HEK293T (cell line): ENCODE measurements at regions not wholly inside any gene's neighbourhood (a gene's known extent, or its start where the extent isn't known, plus 50 kb on each side); places are given as distances from the start of the nearest gene placed in this dataset.

Source experiments
- ARNT ChIP-seq: fragments of 450-650 bp; IDR thresholded peaks from 2 replicates; pipeline ENCODE4 v1.6.1; 2017; ENCODE audit warnings: mild to moderate bottlenecking
- BHLHE40 ChIP-seq: fragments of 450-650 bp; IDR thresholded peaks from 2 replicates; pipeline ENCODE4 v1.6.1; 2016; ENCODE audit warnings: mild to moderate bottlenecking, moderate library complexity, borderline replicate concordance
- ELF4 ChIP-seq: fragments of 450-650 bp; IDR thresholded peaks from 2 replicates; pipeline ENCODE4 v1.6.1; 2017; ENCODE audit warnings: antibody characterized with exemption
- FOXA1 ChIP-seq: fragments of 450-650 bp; IDR thresholded peaks from 2 replicates; pipeline ENCODE4 v1.6.1; 2016; ENCODE audit warnings: mild to moderate bottlenecking
- FOXK2 ChIP-seq: fragments of 450-650 bp; IDR thresholded peaks from 2 replicates; pipeline ENCODE4 v1.6.1; 2016; ENCODE audit warnings: mild to moderate bottlenecking
- FOXM1 ChIP-seq: fragments of 450-650 bp; IDR thresholded peaks from 2 replicates; pipeline ENCODE4 v1.6.1; 2017; ENCODE audit warnings: mild to moderate bottlenecking, borderline replicate concordance
- L3MBTL2 ChIP-seq: fragments of 450-650 bp; conservative IDR thresholded peaks from 2 replicates; pipeline ENCODE4 v1.6.1; 2016; ENCODE audit warnings: mild to moderate bottlenecking
- LEF1 ChIP-seq: fragments of 450-650 bp; IDR thresholded peaks from 2 replicates; pipeline ENCODE4 v1.6.1; 2017; ENCODE audit warnings: mild to moderate bottlenecking, borderline replicate concordance
- NFRKB ChIP-seq: fragments of 450-650 bp; IDR thresholded peaks from 2 replicates; pipeline ENCODE4 v1.6.1; 2016; ENCODE audit warnings: mild to moderate bottlenecking, moderate library complexity
- SP1 ChIP-seq: fragments of 450-650 bp; IDR thresholded peaks from 2 replicates; pipeline ENCODE4 v1.6.1; 2017
- SUZ12 ChIP-seq: fragments of 450-650 bp; IDR thresholded peaks from 2 replicates; pipeline ENCODE4 v1.6.1; 2016; ENCODE audit warnings: mild to moderate bottlenecking
- TARDBP ChIP-seq: fragments of 450-650 bp; IDR thresholded peaks from 2 replicates; pipeline ENCODE4 v1.6.1; 2016
- TF ChIP-seq, protein P1 (sequence below): fragments of 450-650 bp; IDR thresholded peaks from 2 replicates; pipeline ENCODE4 v1.6.1; 2016

- TF ChIP-seq, protein P1, sequence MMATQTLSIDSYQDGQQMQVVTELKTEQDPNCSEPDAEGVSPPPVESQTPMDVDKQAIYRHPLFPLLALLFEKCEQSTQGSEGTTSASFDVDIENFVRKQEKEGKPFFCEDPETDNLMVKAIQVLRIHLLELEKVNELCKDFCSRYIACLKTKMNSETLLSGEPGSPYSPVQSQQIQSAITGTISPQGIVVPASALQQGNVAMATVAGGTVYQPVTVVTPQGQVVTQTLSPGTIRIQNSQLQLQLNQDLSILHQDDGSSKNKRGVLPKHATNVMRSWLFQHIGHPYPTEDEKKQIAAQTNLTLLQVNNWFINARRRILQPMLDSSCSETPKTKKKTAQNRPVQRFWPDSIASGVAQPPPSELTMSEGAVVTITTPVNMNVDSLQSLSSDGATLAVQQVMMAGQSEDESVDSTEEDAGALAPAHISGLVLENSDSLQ: no peak
- TF ChIP-seq NFRKB: no peak
- TF ChIP-seq FOXK2: no peak
- no peak for TF ChIP-seq BHLHE40
- TF ChIP-seq L3MBTL2: no peak
- TF ChIP-seq TARDBP: no peak
- no peak for TF ChIP-seq ARNT
- no peak for TF ChIP-seq SP1
- no peak for TF ChIP-seq SUZ12
- TF ChIP-seq FOXM1: no peak
- no peak for TF ChIP-seq ELF4
- no peak for TF ChIP-seq LEF1
- TF ChIP-seq FOXA1: no peak
Observed at GRCh38 chr3:43160664-43161063, 54.8 kb upstream of the POMGNT2 start.
